Endothelial cell of umbilical vein (primary cell): ENCODE measurements at regions not wholly inside any gene's neighbourhood (a gene's known extent, or its start where the extent isn't known, plus 50 kb on each side); places are given as distances from the start of the nearest gene placed in this dataset.

Experiments used
- BruUV-seq: library from RNA; stranded (reverse); fragments of 400-500 nt; replicated peaks from 2 replicates; lab custom pipeline; 2021; lab: Mats Ljungman, UMichigan
- CTCF ChIA-PET: fragments of 300-600, 350-600 bp; sonication (Branson Sonifier 250); formaldehyde crosslinking; loops from one replicate; lab custom pipeline; 2021; ENCODE audit warnings: antibody characterized with exemption, inconsistent platforms; lab: Charles Lee
- POLR2A ChIA-PET: fragments of 300-600, 350-600 bp; sonication (Branson Sonifier 250); formaldehyde crosslinking; loops from one replicate; lab custom pipeline; 2021; ENCODE audit warnings: antibody characterized with exemption, inconsistent platforms; lab: Charles Lee
- DNase-seq: peaks from one replicate; pipeline ENCODE4 v3.0.0-alpha.2; 2011; ENCODE audit warnings: low read depth, low spot score
- FAIRE-seq: peaks from 2 replicates; lab custom pipeline; 2011; peaks lifted over from hg19 to GRCh38; lab: Jason Lieb, UNC
- H2AFZ ChIP-seq: 2 replicates; pipeline ENCODE4 v1.6.0; 2012; ENCODE audit warnings: low read depth, low read length, control low read depth, inconsistent platforms
- H3K27ac ChIP-seq: 2 replicates; pipeline ENCODE4 v1.5.1; 2011; ENCODE audit warnings: low read depth, mild to moderate bottlenecking, control low read depth, low read length, moderate library complexity; ENCODE audit not compliant: insufficient read depth
- H3K27me3 ChIP-seq, 2 experiments: 2 replicates each; pipeline versions ENCODE4 v1.6.0 to v1.6.1; 2011; ENCODE audit warnings: low read length in 2 of 2, mixed read lengths in 1 of 2; ENCODE audit not compliant: control insufficient read depth in 2 of 2, insufficient read depth in 2 of 2
- H3K36me3 ChIP-seq, 2 experiments: 2 replicates in 1 of 2; 3 replicates in 1 of 2; pipeline ENCODE4 v1.5.1; 2011; ENCODE audit warnings: low read length in 2 of 2, mild to moderate bottlenecking in 1 of 2, moderate library complexity in 1 of 2; ENCODE audit not compliant: control insufficient read depth in 2 of 2, insufficient read depth in 2 of 2; ENCODE audit errors: extremely low read depth in 1 of 2
- H3K4me1 ChIP-seq: 3 replicates; pipeline ENCODE4 v1.5.1; 2011; ENCODE audit warnings: mild to moderate bottlenecking, low read length; ENCODE audit not compliant: control insufficient read depth, insufficient read depth; ENCODE audit errors: extremely low read depth
- H3K4me2 ChIP-seq: 2 replicates; pipeline ENCODE4 v1.6.1; 2011; ENCODE audit warnings: low read length, control low read depth, mixed read lengths; ENCODE audit not compliant: insufficient read depth
- H3K4me3 ChIP-seq, 3 experiments: fragments of 200-600 bp in 1 of 3; sonication (generic), shearing (Covaris generic) in 1 of 3; replicated peaks in 1 of 3; 2 replicates each; pipeline ENCODE4 v1.5.1; 2011 to 2016; ENCODE audit warnings: control low read depth in 3 of 3, low read length in 3 of 3, mild to moderate bottlenecking in 2 of 3, inconsistent platforms in 1 of 3, low read depth in 1 of 3, moderate library complexity in 1 of 3; ENCODE audit not compliant: insufficient read depth in 1 of 3
- H3K79me2 ChIP-seq: 2 replicates; pipeline ENCODE4 v1.6.0; 2012; ENCODE audit warnings: low read length, inconsistent platforms; ENCODE audit not compliant: control insufficient read depth, insufficient read depth
- H3K9ac ChIP-seq: replicated peaks from 2 replicates; pipeline ENCODE3; 2011; ENCODE audit warnings: low read length, control low read depth; ENCODE audit not compliant: insufficient read depth; ENCODE audit errors: extremely low read depth
- H3K9me1 ChIP-seq: replicated peaks from 3 replicates; pipeline ENCODE4 v1.6.0; 2011; ENCODE audit warnings: mild to moderate bottlenecking, low read length; ENCODE audit not compliant: control insufficient read depth, insufficient read depth; ENCODE audit errors: extremely low read depth
- H3K9me3 ChIP-seq: replicated peaks from 2 replicates; pipeline ENCODE4 v1.5.1; 2012; ENCODE audit warnings: low read length, inconsistent platforms; ENCODE audit not compliant: control insufficient read depth, insufficient read depth
- H4K20me1 ChIP-seq: replicated peaks from 2 replicates; pipeline ENCODE3; 2011; ENCODE audit warnings: mild to moderate bottlenecking, low read length; ENCODE audit not compliant: control insufficient read depth, insufficient read depth; ENCODE audit errors: extremely low read depth
- EZH2 ChIP-seq: IDR thresholded peaks from 2 replicates; pipeline ENCODE4 v1.6.1; 2012; ENCODE audit warnings: borderline replicate concordance, low read depth, mild to moderate bottlenecking, moderate library complexity, low read length, inconsistent platforms; ENCODE audit not compliant: severe bottlenecking
- FOS ChIP-seq: IDR thresholded peaks from 2 replicates; pipeline ENCODE4 v1.6.1; 2011; ENCODE audit warnings: mild to moderate bottlenecking, low read length, moderate library complexity, borderline replicate concordance; ENCODE audit not compliant: insufficient read depth
- GATA2 ChIP-seq: IDR thresholded peaks from 2 replicates; pipeline ENCODE4 v1.7.0; 2011; ENCODE audit warnings: low read depth, mild to moderate bottlenecking, moderate library complexity, mixed read lengths, low read length; ENCODE audit not compliant: insufficient read length, insufficient read depth
- JUN ChIP-seq: IDR thresholded peaks from 2 replicates; pipeline ENCODE4 v1.6.1; 2011; ENCODE audit warnings: borderline replicate concordance, low read depth; ENCODE audit not compliant: insufficient read length, insufficient read depth
- POLR2A ChIP-seq: IDR thresholded peaks from 2 replicates; pipeline ENCODE4 v1.6.1; 2012; ENCODE audit warnings: low read depth, mild to moderate bottlenecking, control low read depth, low read length
- POLR2AphosphoS5 ChIP-seq: IDR thresholded peaks from 2 replicates; pipeline ENCODE4 v1.6.1; 2012; ENCODE audit warnings: low read depth, mild to moderate bottlenecking, control low read depth, low read length, moderate library complexity; ENCODE audit not compliant: insufficient read depth
- dilution Hi-C: fragments of 300-500 bp; cut with MboI; formaldehyde crosslinking; loops from one replicate; pipeline ENCODE4 v1.15.0; 2019; ENCODE audit warnings: low sequenced_read_pairs; ENCODE audit not compliant: extremely low pct_ligation_motif_present
- intact Hi-C: fragments of 100-400 bp; cut with micrococcal nuclease; formaldehyde crosslinking; loops from one replicate; pipeline ENCODE4 v1.10.0; 2022
- TF ChIP-seq, protein P1 (sequence below), 2 donors: IDR thresholded peaks; 1 replicate in 1 of 2; 2 replicates in 1 of 2; pipeline ENCODE4 v1.5.1; 2011; ENCODE audit warnings: low read length in 2 of 2, mild to moderate bottlenecking in 2 of 2, moderate library complexity in 2 of 2, control low read depth in 1 of 2, inconsistent platforms in 1 of 2, low read depth in 1 of 2; ENCODE audit not compliant: insufficient read depth in 1 of 2; ENCODE audit errors: extremely low read depth in 1 of 2
- TF ChIP-seq, protein P2 (sequence below): IDR thresholded peaks from 2 replicates; pipeline ENCODE4 v1.6.1; 2011; ENCODE audit not compliant: insufficient read depth, insufficient read length

GRCh38 chr7:10284001-10284400 is 689.7 kb upstream of the PHF14 start:
- FAIRE-seq, result no peak
- intact Hi-C loops (no loop called here), dilution Hi-C loops (no loop called here)
- ChIA-PET CTCF (no interaction called here), POLR2A (no interaction called here)
- no peaks in the 10 kb centered on the region for H3K36me3 ChIP-seq
- DNase-seq, result no peak
- H3K4me1 ChIP-seq, result no peaks in the 10 kb centered on the region
- no peak overlapping the region for H3K4me3 ChIP-seq
- BruUV-seq, result no TSS peak
- H3K9ac ChIP-seq, result no peak overlapping the region
- TF ChIP-seq POLR2AphosphoS5, result no peak
- TF ChIP-seq POLR2A, result no peak
- no peak for TF ChIP-seq FOS
- TF ChIP-seq GATA2, result no peak
- TF ChIP-seq, protein P1, sequence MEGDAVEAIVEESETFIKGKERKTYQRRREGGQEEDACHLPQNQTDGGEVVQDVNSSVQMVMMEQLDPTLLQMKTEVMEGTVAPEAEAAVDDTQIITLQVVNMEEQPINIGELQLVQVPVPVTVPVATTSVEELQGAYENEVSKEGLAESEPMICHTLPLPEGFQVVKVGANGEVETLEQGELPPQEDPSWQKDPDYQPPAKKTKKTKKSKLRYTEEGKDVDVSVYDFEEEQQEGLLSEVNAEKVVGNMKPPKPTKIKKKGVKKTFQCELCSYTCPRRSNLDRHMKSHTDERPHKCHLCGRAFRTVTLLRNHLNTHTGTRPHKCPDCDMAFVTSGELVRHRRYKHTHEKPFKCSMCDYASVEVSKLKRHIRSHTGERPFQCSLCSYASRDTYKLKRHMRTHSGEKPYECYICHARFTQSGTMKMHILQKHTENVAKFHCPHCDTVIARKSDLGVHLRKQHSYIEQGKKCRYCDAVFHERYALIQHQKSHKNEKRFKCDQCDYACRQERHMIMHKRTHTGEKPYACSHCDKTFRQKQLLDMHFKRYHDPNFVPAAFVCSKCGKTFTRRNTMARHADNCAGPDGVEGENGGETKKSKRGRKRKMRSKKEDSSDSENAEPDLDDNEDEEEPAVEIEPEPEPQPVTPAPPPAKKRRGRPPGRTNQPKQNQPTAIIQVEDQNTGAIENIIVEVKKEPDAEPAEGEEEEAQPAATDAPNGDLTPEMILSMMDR (IDR thresholded peaks at IDR 0.05; ENCODE audit: extremely low read depth in 1 of 2, insufficient read depth in 1 of 2, low read depth in 1 of 2, low read length in 2 of 2), result no peak
- no peak for TF ChIP-seq JUN
- no peak for TF ChIP-seq EZH2
- TF ChIP-seq, protein P2, sequence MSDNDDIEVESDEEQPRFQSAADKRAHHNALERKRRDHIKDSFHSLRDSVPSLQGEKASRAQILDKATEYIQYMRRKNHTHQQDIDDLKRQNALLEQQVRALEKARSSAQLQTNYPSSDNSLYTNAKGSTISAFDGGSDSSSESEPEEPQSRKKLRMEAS, result no peak
- H2AFZ ChIP-seq, result no peak overlapping the region
- H3K4me2 ChIP-seq, result no peak overlapping the region
- no peaks in the 10 kb centered on the region for H4K20me1 ChIP-seq
- H3K79me2 ChIP-seq, result no peaks in the 10 kb centered on the region
- H3K27ac ChIP-seq, result no peak overlapping the region
- no peaks in the 10 kb centered on the region for H3K27me3 ChIP-seq
- H3K9me1 ChIP-seq, result no peaks in the 10 kb centered on the region
- no peaks in the 10 kb centered on the region for H3K9me3 ChIP-seq
